Astrocyte (in vitro differentiated cells and primary cell): ENCODE measurements at regions not wholly inside any gene's neighbourhood (a gene's known extent, or its start where the extent isn't known, plus 50 kb on each side); places are given as distances from the start of the nearest gene placed in this dataset.

Source experiments
- EZH2 ChIP-seq: IDR thresholded peaks from 2 replicates; pipeline ENCODE4 v1.6.1; 2012; ENCODE audit warnings: mild to moderate bottlenecking, low read length, inconsistent platforms; ENCODE audit not compliant: insufficient read depth
- TF ChIP-seq, protein P1 (sequence below): IDR thresholded peaks from 2 replicates; pipeline ENCODE4 v1.5.1; 2011; ENCODE audit warnings: low read depth, mild to moderate bottlenecking, inconsistent platforms, low read length, moderate library complexity; ENCODE audit not compliant: insufficient read depth

DNA sequence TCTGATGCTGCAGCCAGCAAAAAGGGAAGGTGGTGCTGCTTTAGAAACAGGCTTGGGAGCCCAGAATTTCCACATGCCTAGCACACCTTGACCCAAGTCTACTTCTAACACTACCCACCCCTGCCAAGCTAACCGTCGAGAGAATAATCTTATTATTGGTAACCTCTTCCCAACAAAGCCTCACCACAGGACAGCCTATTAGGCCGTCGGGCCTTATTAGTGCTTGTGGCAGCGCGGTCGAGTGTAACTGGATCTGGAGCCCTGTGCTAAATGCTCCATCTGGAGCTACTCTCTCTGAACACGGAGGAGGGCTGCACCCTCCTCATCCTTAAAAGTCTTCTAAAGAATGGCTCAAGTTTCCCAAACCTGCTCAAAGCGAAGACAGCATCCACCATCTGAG lies 165.5 kb upstream of the NFIA start:
- TF ChIP-seq, protein P1, sequence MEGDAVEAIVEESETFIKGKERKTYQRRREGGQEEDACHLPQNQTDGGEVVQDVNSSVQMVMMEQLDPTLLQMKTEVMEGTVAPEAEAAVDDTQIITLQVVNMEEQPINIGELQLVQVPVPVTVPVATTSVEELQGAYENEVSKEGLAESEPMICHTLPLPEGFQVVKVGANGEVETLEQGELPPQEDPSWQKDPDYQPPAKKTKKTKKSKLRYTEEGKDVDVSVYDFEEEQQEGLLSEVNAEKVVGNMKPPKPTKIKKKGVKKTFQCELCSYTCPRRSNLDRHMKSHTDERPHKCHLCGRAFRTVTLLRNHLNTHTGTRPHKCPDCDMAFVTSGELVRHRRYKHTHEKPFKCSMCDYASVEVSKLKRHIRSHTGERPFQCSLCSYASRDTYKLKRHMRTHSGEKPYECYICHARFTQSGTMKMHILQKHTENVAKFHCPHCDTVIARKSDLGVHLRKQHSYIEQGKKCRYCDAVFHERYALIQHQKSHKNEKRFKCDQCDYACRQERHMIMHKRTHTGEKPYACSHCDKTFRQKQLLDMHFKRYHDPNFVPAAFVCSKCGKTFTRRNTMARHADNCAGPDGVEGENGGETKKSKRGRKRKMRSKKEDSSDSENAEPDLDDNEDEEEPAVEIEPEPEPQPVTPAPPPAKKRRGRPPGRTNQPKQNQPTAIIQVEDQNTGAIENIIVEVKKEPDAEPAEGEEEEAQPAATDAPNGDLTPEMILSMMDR = no peak
- no peak for TF ChIP-seq EZH2
